ENCODE measurements at regions not wholly inside any gene's neighbourhood (a gene's known extent, or its start where the extent isn't known, plus 50 kb on each side); places are given as distances from the start of the nearest gene placed in this dataset.

- Histone ChIP-seq H3K4me1 (replicated peaks in 1 of 2) (no peaks in the 10 kb centered on the region), H3K9me3 (replicated peaks in 1 of 3) (no peaks in the 10 kb centered on the region), H3K27ac (no peak overlapping the region), H3K36me3 (replicated peaks in 1 of 2) (no peaks in the 10 kb centered on the region), H3K27me3 (no peaks in the 10 kb centered on the region), H3K4me3 (no peak overlapping the region)
- no peak for DNase-seq
- TF ChIP-seq, protein P1, sequence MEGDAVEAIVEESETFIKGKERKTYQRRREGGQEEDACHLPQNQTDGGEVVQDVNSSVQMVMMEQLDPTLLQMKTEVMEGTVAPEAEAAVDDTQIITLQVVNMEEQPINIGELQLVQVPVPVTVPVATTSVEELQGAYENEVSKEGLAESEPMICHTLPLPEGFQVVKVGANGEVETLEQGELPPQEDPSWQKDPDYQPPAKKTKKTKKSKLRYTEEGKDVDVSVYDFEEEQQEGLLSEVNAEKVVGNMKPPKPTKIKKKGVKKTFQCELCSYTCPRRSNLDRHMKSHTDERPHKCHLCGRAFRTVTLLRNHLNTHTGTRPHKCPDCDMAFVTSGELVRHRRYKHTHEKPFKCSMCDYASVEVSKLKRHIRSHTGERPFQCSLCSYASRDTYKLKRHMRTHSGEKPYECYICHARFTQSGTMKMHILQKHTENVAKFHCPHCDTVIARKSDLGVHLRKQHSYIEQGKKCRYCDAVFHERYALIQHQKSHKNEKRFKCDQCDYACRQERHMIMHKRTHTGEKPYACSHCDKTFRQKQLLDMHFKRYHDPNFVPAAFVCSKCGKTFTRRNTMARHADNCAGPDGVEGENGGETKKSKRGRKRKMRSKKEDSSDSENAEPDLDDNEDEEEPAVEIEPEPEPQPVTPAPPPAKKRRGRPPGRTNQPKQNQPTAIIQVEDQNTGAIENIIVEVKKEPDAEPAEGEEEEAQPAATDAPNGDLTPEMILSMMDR (IDR thresholded peaks at IDR 0.05) = no peak
- TF ChIP-seq POLR2A (IDR thresholded peaks at IDR 0.05) = no peak
- WGBS, 4 donors = 83 to 97% (median 86%) methylated on average over 1 of the region's 1 CpG
- intact Hi-C loops (cut with DNase I) = no loop called here
Observed at GRCh38 chr13:37986811-37987210, 117.2 kb upstream of the TRPC4 start.

GRCh38 chr13:37985281-37985680 is 115.7 kb upstream of the TRPC4 start:
- no peak for TF ChIP-seq POLR2A (IDR thresholded peaks at IDR 0.05)
- TF ChIP-seq, protein P1 (IDR thresholded peaks at IDR 0.05) = no peak
- no peak overlapping the region for H3K27ac ChIP-seq
- WGBS, 4 donors = 69 to 83% (median 77%) methylated on average over 5 of the region's 5 CpGs

DNA sequence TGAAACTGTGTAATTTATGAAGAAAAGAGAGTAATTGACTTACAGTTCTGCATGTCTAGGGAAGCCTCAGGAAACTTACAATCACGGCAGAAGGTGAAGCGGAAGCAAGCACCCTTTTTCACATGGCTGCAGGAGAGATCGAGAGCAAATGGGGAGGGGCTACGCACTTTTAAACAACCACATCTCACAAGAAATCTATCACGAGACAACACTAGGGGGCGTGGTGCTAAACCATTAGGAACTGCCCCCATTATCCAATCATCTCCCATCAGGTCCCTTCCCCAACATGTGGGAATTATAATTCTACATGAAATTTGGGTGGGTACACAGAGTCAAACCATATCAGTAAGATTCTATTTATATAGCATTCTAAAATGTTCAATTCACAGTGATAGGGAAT is 114.8 kb upstream of the TRPC4 start:
- DNase-seq = no peak
- Histone ChIP-seq H3K27ac (no peak overlapping the region), H3K4me1 (replicated peaks in 1 of 2) (no peaks in the 10 kb centered on the region), H3K27me3 (no peaks in the 10 kb centered on the region), H3K9me3 (replicated peaks in 1 of 3) (no peaks in the 10 kb centered on the region), H3K4me3 (no peak overlapping the region), H3K36me3 (replicated peaks in 1 of 2) (no peaks in the 10 kb centered on the region)
- TF ChIP-seq, protein P1 (IDR thresholded peaks at IDR 0.05) = no peak
- no peak for TF ChIP-seq POLR2A (IDR thresholded peaks at IDR 0.05)
- intact Hi-C loops (cut with DNase I) = no loop called here
- 77 to 92% (median 82%) methylated on average over 6 of the region's 6 CpGs for WGBS, 4 donors

More at GRCh38 chr13:37985281-37985680, 115.7 kb upstream of the TRPC4 start:
- H3K27me3 ChIP-seq = no peaks in the 10 kb centered on the region
- intact Hi-C loops (cut with DNase I) = no loop called here
- DNase-seq = no peak
- no peaks in the 10 kb centered on the region for H3K9me3 ChIP-seq (replicated peaks in 1 of 3)
- no peaks in the 10 kb centered on the region for H3K4me1 ChIP-seq (replicated peaks in 1 of 2)
- no peaks in the 10 kb centered on the region for H3K36me3 ChIP-seq (replicated peaks in 1 of 2)
- H3K4me3 ChIP-seq = no peak overlapping the region

DNA sequence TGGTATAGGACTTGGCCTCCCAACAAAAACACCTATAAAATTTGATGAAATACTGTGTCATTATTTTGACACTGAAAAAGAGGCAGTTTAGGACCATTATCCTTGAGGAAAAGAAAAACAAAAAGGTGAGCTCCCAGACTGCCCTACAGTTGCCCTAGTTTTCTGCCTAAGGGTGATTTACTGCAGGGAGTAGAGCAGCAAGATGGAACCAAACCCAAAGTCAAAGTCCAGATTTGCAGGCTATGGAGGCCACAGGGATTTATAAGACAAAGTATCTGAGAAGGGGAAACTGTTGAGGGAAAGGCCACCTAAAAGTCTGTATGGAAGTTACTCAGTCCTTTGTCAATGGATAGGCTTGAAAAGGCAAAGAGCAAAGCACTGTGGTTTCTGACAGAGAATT is 112.4 kb upstream of the TRPC4 start:
- DNase-seq = no peak
- Histone ChIP-seq H3K27me3 (no peaks in the 10 kb centered on the region), H3K36me3 (replicated peaks in 1 of 2) (no peaks in the 10 kb centered on the region), H3K9me3 (replicated peaks in 1 of 3) (no peaks in the 10 kb centered on the region), H3K27ac (no peak overlapping the region), H3K4me1 (replicated peaks in 1 of 2) (no peaks in the 10 kb centered on the region), H3K4me3 (no peak overlapping the region)
- TF ChIP-seq POLR2A (IDR thresholded peaks at IDR 0.05) = no peak
- TF ChIP-seq, protein P1 (IDR thresholded peaks at IDR 0.05) = no peak
- intact Hi-C loops (cut with DNase I) = no loop called here

Data from adrenal gland (tissue), 9 donors.